HG03558 (cell line): ENCODE measurements at regions not wholly inside any gene's neighbourhood (a gene's known extent, or its start where the extent isn't known, plus 50 kb on each side); places are given as distances from the start of the nearest gene placed in this dataset.
A peak's percentile ranks its signal among the peaks of the same experiment; 100 is the strongest.

Experiments
- ATAC-seq: cut with Tn5 transposase; IDR thresholded peaks from one replicate; pipeline ENCODE4 v1.9.1; 2021; ENCODE audit warnings: moderate number of reproducible peaks; ENCODE audit not compliant: unreplicated experiment; ENCODE audit errors: extremely low read depth

- no peak for ATAC-seq
These were observed 815.3 kb downstream of the TUSC7 start for GRCh38 chr3:117524890-117525289.

- ATAC-seq = no peak
These were observed 817.0 kb downstream of the TUSC7 start for GRCh38 chr3:117526470-117527079.

- ATAC-seq = no peak
These were observed 817.8 kb downstream of the TUSC7 start for GRCh38 chr3:117527346-117527745.

- no peak for ATAC-seq
These were observed 819.1 kb downstream of the TUSC7 start for GRCh38 chr3:117528688-117529087.

GRCh38 chr3:117531078-117531767 lies 821.6 kb downstream of the TUSC7 start:
- no peak for ATAC-seq

GRCh38 chr3:117532268-117532667 lies 822.7 kb downstream of the TUSC7 start:
- no peak for ATAC-seq

GRCh38 chr3:117534138-117534537 lies 824.6 kb downstream of the TUSC7 start:
- no peak for ATAC-seq

- ATAC-seq = no peak
These were observed 826.4 kb downstream of the TUSC7 start for GRCh38 chr3:117536006-117536405.

GRCh38 chr3:117537949-117538348 lies 828.4 kb downstream of the TUSC7 start:
- no peak for ATAC-seq

- ATAC-seq = no peak
These were observed 830.1 kb downstream of the TUSC7 start for GRCh38 chr3:117539729-117540128.

- no peak for ATAC-seq
These were observed 831.0 kb downstream of the TUSC7 start for GRCh38 chr3:117540597-117540996.

GRCh38 chr3:117541721-117542120 lies 832.1 kb downstream of the TUSC7 start:
- ATAC-seq = no peak

- ATAC-seq = no peak
These were observed 833.9 kb downstream of the TUSC7 start for GRCh38 chr3:117543521-117543920.

GRCh38 chr3:117545484-117545883 lies 835.9 kb downstream of the TUSC7 start:
- ATAC-seq = no peak

- ATAC-seq = no peak
These were observed 838.5 kb downstream of the TUSC7 start for GRCh38 chr3:117547956-117548550.

GRCh38 chr3:117548600-117548999 lies 839.0 kb downstream of the TUSC7 start:
- ATAC-seq = no peak

- ATAC-seq = no peak
These were observed 840.1 kb downstream of the TUSC7 start for GRCh38 chr3:117549716-117550115.

- ATAC-seq = no peak
These were observed 841.2 kb downstream of the TUSC7 start for GRCh38 chr3:117550766-117551165.

- peak; percentile 94 for ATAC-seq
These were observed 843.9 kb downstream of the TUSC7 start for GRCh38 chr3:117553461-117553860.

- ATAC-seq = no peak
These were observed 847.2 kb downstream of the TUSC7 start for GRCh38 chr3:117556646-117557407.
